ENCODE measurements at regions not wholly inside any gene's neighbourhood (a gene's known extent, or its start where the extent isn't known, plus 50 kb on each side); places are given as distances from the start of the nearest gene placed in this dataset.

DNA sequence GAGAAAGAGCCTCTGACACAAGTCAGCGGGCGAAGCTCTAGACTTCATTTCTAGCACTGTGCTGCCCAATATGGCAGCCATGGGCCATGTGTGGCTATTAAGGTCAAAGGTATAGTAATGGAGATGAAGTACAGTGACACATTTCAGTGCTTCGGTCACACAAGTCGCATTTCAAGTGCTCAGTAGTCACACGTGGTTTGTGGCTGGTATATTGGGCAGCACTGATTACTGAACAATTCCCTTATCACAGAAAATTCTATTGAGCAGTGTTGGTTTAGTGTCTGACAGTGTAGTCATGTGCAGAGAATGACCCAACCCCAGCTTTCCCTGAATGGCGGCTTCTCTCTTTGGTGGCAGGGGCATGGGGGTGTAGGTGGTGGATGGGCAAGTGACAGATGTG lies 84.9 kb upstream of the SDK2 start:
- Histone ChIP-seq H3K36me3 (replicated peaks; ENCODE audit: insufficient read depth, low read length) (no peaks in the 10 kb centered on the region), H3K9me3 (replicated peaks; ENCODE audit: insufficient read depth, low read length) (no peaks in the 10 kb centered on the region), H3K27ac (ENCODE audit: low read length) (no peak overlapping the region), H3K9ac (ENCODE audit: low read length) (no peak overlapping the region), H4K20me1 (ENCODE audit: insufficient read depth, low read length) (no peaks in the 10 kb centered on the region), H3K4me2 (ENCODE audit: low read depth, low read length) (no peak overlapping the region), H3K4me1 (ENCODE audit: low read length) (no peaks in the 10 kb centered on the region), H3K4me3 (ENCODE audit: low read length) (no peak overlapping the region), H2AFZ (ENCODE audit: low read length) (no peak overlapping the region), H3K9me2 (replicated peaks; ENCODE audit: insufficient read depth, low read length) (no peaks in the 10 kb centered on the region), H3K27me3 (replicated peaks; ENCODE audit: insufficient read depth, low read length) (peaks cover 75% of the 10 kb centered on the region), H3K79me2 (ENCODE audit: low read length) (no peaks in the 10 kb centered on the region), H3F3A (ENCODE audit: insufficient read depth, low read length) (no peaks in the 10 kb centered on the region)
- TF ChIP-seq EZH2 (optimal IDR thresholded peaks at IDR 0.05; ENCODE audit: low read depth, low read length) (no peak), EZH2phosphoT487 (IDR thresholded peaks at IDR 0.05; ENCODE audit: low read length) (no peak)
- TF ChIP-seq, protein P1, sequence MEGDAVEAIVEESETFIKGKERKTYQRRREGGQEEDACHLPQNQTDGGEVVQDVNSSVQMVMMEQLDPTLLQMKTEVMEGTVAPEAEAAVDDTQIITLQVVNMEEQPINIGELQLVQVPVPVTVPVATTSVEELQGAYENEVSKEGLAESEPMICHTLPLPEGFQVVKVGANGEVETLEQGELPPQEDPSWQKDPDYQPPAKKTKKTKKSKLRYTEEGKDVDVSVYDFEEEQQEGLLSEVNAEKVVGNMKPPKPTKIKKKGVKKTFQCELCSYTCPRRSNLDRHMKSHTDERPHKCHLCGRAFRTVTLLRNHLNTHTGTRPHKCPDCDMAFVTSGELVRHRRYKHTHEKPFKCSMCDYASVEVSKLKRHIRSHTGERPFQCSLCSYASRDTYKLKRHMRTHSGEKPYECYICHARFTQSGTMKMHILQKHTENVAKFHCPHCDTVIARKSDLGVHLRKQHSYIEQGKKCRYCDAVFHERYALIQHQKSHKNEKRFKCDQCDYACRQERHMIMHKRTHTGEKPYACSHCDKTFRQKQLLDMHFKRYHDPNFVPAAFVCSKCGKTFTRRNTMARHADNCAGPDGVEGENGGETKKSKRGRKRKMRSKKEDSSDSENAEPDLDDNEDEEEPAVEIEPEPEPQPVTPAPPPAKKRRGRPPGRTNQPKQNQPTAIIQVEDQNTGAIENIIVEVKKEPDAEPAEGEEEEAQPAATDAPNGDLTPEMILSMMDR (IDR thresholded peaks at IDR 0.05; ENCODE audit: low read length) = no peak
- no peak for DNase-seq

DNA sequence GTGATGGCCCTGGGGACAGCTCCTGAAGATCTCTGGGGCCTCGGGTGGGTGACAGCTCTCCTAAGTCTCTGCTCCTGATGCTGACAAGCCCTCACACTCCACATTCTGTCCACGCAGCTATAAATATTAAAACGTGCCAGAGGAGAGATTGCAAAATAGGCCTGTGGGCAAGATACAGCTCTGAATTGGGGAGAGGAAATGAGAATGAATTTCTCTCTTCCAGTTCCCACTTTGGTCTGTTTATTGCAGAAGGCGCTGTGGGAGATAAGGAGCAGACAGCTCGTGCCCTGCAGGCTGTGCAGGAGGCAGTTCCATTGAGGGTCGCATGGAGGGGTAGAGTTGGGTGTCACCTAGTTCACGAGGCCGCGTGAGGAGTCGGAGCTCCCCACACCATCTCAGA lies 87.5 kb upstream of the SDK2 start:
- no peak for DNase-seq
- H3K9me3 ChIP-seq (replicated peaks; ENCODE audit: insufficient read depth, low read length) = no peaks in the 10 kb centered on the region
- H3K27ac ChIP-seq (ENCODE audit: low read length) = no peak overlapping the region
- no peaks in the 10 kb centered on the region for H3K36me3 ChIP-seq (replicated peaks; ENCODE audit: insufficient read depth, low read length)
- H3K4me1 ChIP-seq (ENCODE audit: low read length) = no peaks in the 10 kb centered on the region
- H3K27me3 ChIP-seq (replicated peaks; ENCODE audit: insufficient read depth, low read length) = peaks cover 76% of the 10 kb centered on the region
- H3F3A ChIP-seq (ENCODE audit: insufficient read depth, low read length) = no peaks in the 10 kb centered on the region
- TF ChIP-seq EZH2 (optimal IDR thresholded peaks at IDR 0.05; ENCODE audit: low read depth, low read length) (no peak), EZH2phosphoT487 (IDR thresholded peaks at IDR 0.05; ENCODE audit: low read length) (no peak)
- TF ChIP-seq, protein P1 (IDR thresholded peaks at IDR 0.05; ENCODE audit: low read length) = no peak
- H2AFZ ChIP-seq (ENCODE audit: low read length) = no peak overlapping the region
- no peaks in the 10 kb centered on the region for H3K79me2 ChIP-seq (ENCODE audit: low read length)
- H3K9me2 ChIP-seq (replicated peaks; ENCODE audit: insufficient read depth, low read length) = no peaks in the 10 kb centered on the region
- H3K4me2 ChIP-seq (ENCODE audit: low read depth, low read length) = no peak overlapping the region
- no peak overlapping the region for H3K4me3 ChIP-seq (ENCODE audit: low read length)
- no peaks in the 10 kb centered on the region for H4K20me1 ChIP-seq (ENCODE audit: insufficient read depth, low read length)
- no peak overlapping the region for H3K9ac ChIP-seq (ENCODE audit: low read length)

- Histone ChIP-seq H3K4me3 (ENCODE audit: low read length) (no peak overlapping the region), H3K9ac (ENCODE audit: low read length) (no peak overlapping the region), H4K20me1 (ENCODE audit: insufficient read depth, low read length) (no peaks in the 10 kb centered on the region), H2AFZ (ENCODE audit: low read length) (no peak overlapping the region), H3K79me2 (ENCODE audit: low read length) (no peaks in the 10 kb centered on the region), H3K9me3 (replicated peaks; ENCODE audit: insufficient read depth, low read length) (no peaks in the 10 kb centered on the region), H3K27ac (ENCODE audit: low read length) (no peak overlapping the region), H3K9me2 (replicated peaks; ENCODE audit: insufficient read depth, low read length) (no peaks in the 10 kb centered on the region), H3F3A (ENCODE audit: insufficient read depth, low read length) (no peaks in the 10 kb centered on the region), H3K4me2 (ENCODE audit: low read depth, low read length) (no peak overlapping the region), H3K36me3 (replicated peaks; ENCODE audit: insufficient read depth, low read length) (no peaks in the 10 kb centered on the region), H3K27me3 (replicated peaks; ENCODE audit: insufficient read depth, low read length) (peaks cover 75% of the 10 kb centered on the region), H3K4me1 (ENCODE audit: low read length) (no peaks in the 10 kb centered on the region)
- no peak for DNase-seq
- TF ChIP-seq EZH2 (optimal IDR thresholded peaks at IDR 0.05; ENCODE audit: low read depth, low read length) = no peak
- TF ChIP-seq, protein P1 (IDR thresholded peaks at IDR 0.05; ENCODE audit: low read length) = no peak
- TF ChIP-seq EZH2phosphoT487 (IDR thresholded peaks at IDR 0.05; ENCODE audit: low read length) = no peak
Observed at GRCh38 chr17:73733517-73733916, 89.3 kb upstream of the SDK2 start.

All from MM.1S (cell line).